ENCODE measurements at regions not wholly inside any gene's neighbourhood (a gene's known extent, or its start where the extent isn't known, plus 50 kb on each side); places are given as distances from the start of the nearest gene placed in this dataset.

- Histone ChIP-seq H3K27ac (ENCODE audit: low read depth, low read length, poor library complexity, severe bottlenecking) (no peak overlapping the region), H3K4me3 (ENCODE audit: low read depth, low read length, poor library complexity, severe bottlenecking) (no peak overlapping the region), H3K27me3 (replicated peaks; ENCODE audit: insufficient read depth, low read depth, low read length, poor library complexity) (no peaks in the 10 kb centered on the region), H3K36me3 (ENCODE audit: insufficient read depth, low read length, poor library complexity, severe bottlenecking) (no peaks in the 10 kb centered on the region), H3K9me3 (ENCODE audit: low read depth, low read length, poor library complexity, severe bottlenecking) (no peaks in the 10 kb centered on the region), H3K4me1 (ENCODE audit: insufficient read depth, low read length, poor library complexity, severe bottlenecking) (peaks cover 7% of the 10 kb centered on the region)
- POLR2A ChIA-PET (ENCODE audit: low non-redundant PET): no interaction called here
- TF ChIP-seq EZH2 (IDR thresholded peaks at IDR 0.05; ENCODE audit: borderline replicate concordance, low read depth, low read length, poor library complexity, severe bottlenecking) (no peak), CTCF (conservative IDR thresholded peaks at IDR 0.05; ENCODE audit: low read depth, low read length) (no peak)
- no peak for DNase-seq (ENCODE audit: low spot score)
- CTCF ChIA-PET: no interaction called here
- BruUV-seq (replicated peaks): no TSS peak
- intact Hi-C loops (cut with micrococcal nuclease; ENCODE audit: unreplicated experiment): no loop called here
Observed at GRCh38 chr1:229095325-229095724, 175.6 kb upstream of the RAB4A start.

- no peaks in the 10 kb centered on the region for H3K27me3 ChIP-seq (replicated peaks; ENCODE audit: insufficient read depth, low read depth, low read length, poor library complexity)
- ChIA-PET CTCF (no interaction called here), POLR2A (ENCODE audit: low non-redundant PET) (no interaction called here)
- H3K9me3 ChIP-seq (ENCODE audit: low read depth, low read length, poor library complexity, severe bottlenecking): no peaks in the 10 kb centered on the region
- intact Hi-C loops (cut with micrococcal nuclease; ENCODE audit: unreplicated experiment): no loop called here
- BruUV-seq (replicated peaks): no TSS peak
- no peak for DNase-seq (ENCODE audit: low spot score)
- H3K4me1 ChIP-seq (ENCODE audit: insufficient read depth, low read length, poor library complexity, severe bottlenecking): peaks cover 7% of the 10 kb centered on the region
- no peak overlapping the region for H3K4me3 ChIP-seq (ENCODE audit: low read depth, low read length, poor library complexity, severe bottlenecking)
- H3K27ac ChIP-seq (ENCODE audit: low read depth, low read length, poor library complexity, severe bottlenecking): no peak overlapping the region
- TF ChIP-seq CTCF (conservative IDR thresholded peaks at IDR 0.05; ENCODE audit: low read depth, low read length): no peak
- no peak for TF ChIP-seq EZH2 (IDR thresholded peaks at IDR 0.05; ENCODE audit: borderline replicate concordance, low read depth, low read length, poor library complexity, severe bottlenecking)
- H3K36me3 ChIP-seq (ENCODE audit: insufficient read depth, low read length, poor library complexity, severe bottlenecking): no peaks in the 10 kb centered on the region
Observed at GRCh38 chr1:229097356-229097755, 173.6 kb upstream of the RAB4A start.

GRCh38 chr1:229098361-229098760 lies 172.6 kb upstream of the RAB4A start:
- CTCF ChIA-PET: no interaction called here
- TF ChIP-seq EZH2 (IDR thresholded peaks at IDR 0.05; ENCODE audit: borderline replicate concordance, low read depth, low read length, poor library complexity, severe bottlenecking) (no peak), CTCF (conservative IDR thresholded peaks at IDR 0.05; ENCODE audit: low read depth, low read length) (no peak)
- intact Hi-C loops (cut with micrococcal nuclease; ENCODE audit: unreplicated experiment): no loop called here
- Histone ChIP-seq H3K4me1 (ENCODE audit: insufficient read depth, low read length, poor library complexity, severe bottlenecking) (peaks cover 7% of the 10 kb centered on the region), H3K9me3 (ENCODE audit: low read depth, low read length, poor library complexity, severe bottlenecking) (no peaks in the 10 kb centered on the region), H3K4me3 (ENCODE audit: low read depth, low read length, poor library complexity, severe bottlenecking) (no peak overlapping the region), H3K36me3 (ENCODE audit: insufficient read depth, low read length, poor library complexity, severe bottlenecking) (no peaks in the 10 kb centered on the region), H3K27me3 (replicated peaks; ENCODE audit: insufficient read depth, low read depth, low read length, poor library complexity) (no peaks in the 10 kb centered on the region), H3K27ac (ENCODE audit: low read depth, low read length, poor library complexity, severe bottlenecking) (no peak overlapping the region)
- POLR2A ChIA-PET (ENCODE audit: low non-redundant PET): no interaction called here
- BruUV-seq (replicated peaks): no TSS peak
- no peak for DNase-seq (ENCODE audit: low spot score)
